IMR-90 (cell line): ENCODE measurements at regions not wholly inside any gene's neighbourhood (a gene's known extent, or its start where the extent isn't known, plus 50 kb on each side); places are given as distances from the start of the nearest gene placed in this dataset.

ENCODE experiments used
- BHLHE40 ChIP-seq: fragments of 150-350 bp; IDR thresholded peaks from 2 replicates; pipeline ENCODE4 v1.6.1; 2016; ENCODE audit warnings: mild to moderate bottlenecking, low read depth, low read length
- CTCF ChIP-seq: conservative IDR thresholded peaks from 2 replicates; pipeline ENCODE4 v1.5.1; 2012; ENCODE audit warnings: mild to moderate bottlenecking, low read depth, low read length, improper control_type of control experiment
- ELK1 ChIP-seq: fragments of 150-350 bp; IDR thresholded peaks from 2 replicates; pipeline ENCODE4 v1.6.1; 2016; ENCODE audit warnings: low read depth, mild to moderate bottlenecking, low read length, moderate library complexity, borderline replicate concordance
- FOS ChIP-seq: fragments of 150-350 bp; IDR thresholded peaks from 2 replicates; pipeline ENCODE4 v1.6.1; 2016; ENCODE audit warnings: low read depth, low read length
- MAFK ChIP-seq: IDR thresholded peaks from 2 replicates; pipeline ENCODE4 v1.6.1; 2012; ENCODE audit warnings: low read depth, low read length, improper control_type of control experiment
- MXI1 ChIP-seq: IDR thresholded peaks from 2 replicates; pipeline ENCODE4 v1.6.1; 2012; ENCODE audit warnings: low read depth, mild to moderate bottlenecking, low read length, moderate library complexity, borderline replicate concordance
- POLR2A ChIP-seq: IDR thresholded peaks from 2 replicates; pipeline ENCODE4 v1.6.1; 2012; ENCODE audit warnings: mild to moderate bottlenecking, low read depth, low read length
- RCOR1 ChIP-seq: IDR thresholded peaks from 2 replicates; pipeline ENCODE4 v1.6.1; 2012; ENCODE audit warnings: mild to moderate bottlenecking, low read length, improper control_type of control experiment; ENCODE audit not compliant: insufficient replicate concordance
- RFX5 ChIP-seq: IDR thresholded peaks from 2 replicates; pipeline ENCODE4 v1.8.0; 2012; ENCODE audit warnings: low read depth, mild to moderate bottlenecking, low read length, moderate library complexity

DNA sequence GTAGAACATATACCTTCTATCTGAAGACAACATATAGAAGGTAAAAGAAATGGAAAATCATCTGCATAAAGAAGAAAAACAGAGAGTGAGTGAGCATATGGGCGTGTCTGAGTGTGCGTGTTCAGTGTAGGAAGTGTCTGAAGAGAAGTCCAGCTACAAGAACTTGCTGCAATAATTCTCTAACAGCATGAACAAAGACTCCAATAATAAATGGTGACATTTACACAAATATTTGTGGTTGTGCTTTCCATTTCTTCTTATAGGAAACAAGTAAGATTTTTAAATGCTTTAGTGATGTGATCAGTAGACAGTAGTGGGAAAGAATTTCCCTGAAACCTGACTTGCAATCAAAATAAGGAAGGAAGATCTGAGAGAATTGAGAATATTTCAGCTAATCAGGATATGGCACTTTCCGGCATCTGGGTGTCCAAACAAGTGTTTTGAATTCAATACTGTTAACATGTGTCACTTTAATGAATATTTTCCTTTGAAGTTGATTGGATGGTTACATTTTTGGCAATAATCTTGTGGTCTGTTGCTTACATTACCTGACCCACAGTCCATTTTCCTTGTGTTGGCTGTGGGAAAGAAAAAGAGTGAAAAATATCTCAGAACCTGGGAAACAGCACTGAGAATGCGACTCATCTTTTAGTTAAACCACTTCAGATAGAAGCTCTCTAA lies 154.0 kb downstream of the TGFB2 start:
- TF ChIP-seq POLR2A (no peak; the same call in none of the 2 replicates), CTCF (no peak), ELK1 (no peak), BHLHE40 (no peak), MAFK (no peak), RCOR1 (no peak), MXI1 (no peak), RFX5 (no peak), FOS (no peak)
